H9 (cell line): ENCODE measurements at regions not wholly inside any gene's neighbourhood (a gene's known extent, or its start where the extent isn't known, plus 50 kb on each side); places are given as distances from the start of the nearest gene placed in this dataset.

Source experiments
- DNase-seq: peaks from one replicate; pipeline ENCODE4 v3.0.0-alpha.2; 2017
- H2AFZ ChIP-seq: one replicate; pipeline ENCODE4 v1.6.1; 2013; ENCODE audit warnings: mild to moderate bottlenecking, low read length, control low read depth, moderate library complexity
- H2AK5ac ChIP-seq: 2 replicates; pipeline ENCODE4 v1.6.1; 2013; ENCODE audit warnings: low read length, control low read depth, mixed read lengths; ENCODE audit not compliant: insufficient read length
- H2BK120ac ChIP-seq: one replicate; pipeline ENCODE4 v1.6.1; 2013; ENCODE audit warnings: low read depth, mild to moderate bottlenecking, low read length, control low read depth, inconsistent platforms; ENCODE audit not compliant: poor library complexity, severe bottlenecking
- H2BK12ac ChIP-seq: 2 replicates; pipeline ENCODE4 v1.6.1; 2013; ENCODE audit warnings: low read length, control low read depth, mixed read lengths, low read depth; ENCODE audit not compliant: insufficient read length
- H2BK15ac ChIP-seq: 2 replicates; pipeline ENCODE4 v1.6.1; 2013; ENCODE audit warnings: low read depth, low read length, control low read depth
- H2BK20ac ChIP-seq: one replicate; pipeline ENCODE4 v1.6.1; 2013; ENCODE audit warnings: low read depth, mild to moderate bottlenecking, low read length, control low read depth, inconsistent platforms; ENCODE audit not compliant: poor library complexity, severe bottlenecking
- H2BK5ac ChIP-seq: 2 replicates; pipeline ENCODE4 v1.6.1; 2013; ENCODE audit warnings: low read length, control low read depth, mixed read lengths; ENCODE audit not compliant: insufficient read length
- H3K14ac ChIP-seq: 2 replicates; pipeline ENCODE4 v1.6.1; 2013; ENCODE audit warnings: low read length, control low read depth; ENCODE audit not compliant: insufficient read depth
- H3K18ac ChIP-seq: 2 replicates; pipeline ENCODE4 v1.6.1; 2013; ENCODE audit warnings: low read depth, mild to moderate bottlenecking, mixed read lengths, low read length, control low read depth; ENCODE audit not compliant: insufficient read length
- H3K23ac ChIP-seq: 2 replicates; pipeline ENCODE4 v1.6.1; 2013; ENCODE audit warnings: low read length, control low read depth, mixed read lengths, low read depth; ENCODE audit not compliant: insufficient read length
- H3K23me2 ChIP-seq: 2 replicates; pipeline ENCODE4 v1.6.1; 2013; ENCODE audit warnings: low read depth, mild to moderate bottlenecking, mixed read lengths, low read length, control low read depth; ENCODE audit not compliant: insufficient read length, poor library complexity, severe bottlenecking
- H3K27ac ChIP-seq: 2 replicates; pipeline ENCODE4 v1.5.1; 2013; ENCODE audit warnings: low read length, control low read depth, mixed read lengths, low read depth; ENCODE audit not compliant: insufficient read length
- H3K27me3 ChIP-seq: 2 replicates; pipeline ENCODE4 v1.6.1; 2013; ENCODE audit warnings: low read length, control low read depth, inconsistent platforms; ENCODE audit not compliant: insufficient read depth
- H3K4ac ChIP-seq: 2 replicates; pipeline ENCODE4 v1.6.1; 2013; ENCODE audit warnings: low read depth, mild to moderate bottlenecking, control low read depth, inconsistent platforms, low read length, moderate library complexity
- H3K4me1 ChIP-seq: 2 replicates; pipeline ENCODE4 v1.6.1; 2013; ENCODE audit warnings: low read length, control low read depth, inconsistent platforms; ENCODE audit not compliant: insufficient read depth
- H3K4me2 ChIP-seq: 2 replicates; pipeline ENCODE4 v1.6.1; 2013; ENCODE audit warnings: low read length, control low read depth, mixed read lengths; ENCODE audit not compliant: insufficient read length, insufficient read depth
- H3K56ac ChIP-seq: 2 replicates; pipeline ENCODE4 v1.6.1; 2013; ENCODE audit warnings: low read depth, mild to moderate bottlenecking, mixed read lengths, low read length, control low read depth; ENCODE audit not compliant: insufficient read length
- H3K79me1 ChIP-seq: 2 replicates; pipeline ENCODE4 v1.6.1; 2013; ENCODE audit warnings: low read depth, mild to moderate bottlenecking, moderate library complexity, low read length, control low read depth, inconsistent platforms; ENCODE audit not compliant: insufficient read depth, poor library complexity, severe bottlenecking
- H3K79me2 ChIP-seq: 2 replicates; pipeline ENCODE4 v1.6.1; 2013; ENCODE audit warnings: low read length, control low read depth, inconsistent platforms; ENCODE audit not compliant: insufficient read depth
- H3K9ac ChIP-seq: 2 replicates; pipeline ENCODE4 v1.6.1; 2013; ENCODE audit warnings: low read length, control low read depth, mixed read lengths; ENCODE audit not compliant: insufficient read length; ENCODE audit errors: extremely low read depth
- H3K9me3 ChIP-seq: one replicate; pipeline ENCODE4 v1.6.1; 2013; ENCODE audit warnings: low read depth, low read length, inconsistent platforms; ENCODE audit not compliant: control insufficient read depth
- H3T11ph ChIP-seq: one replicate; pipeline ENCODE4 v1.6.1; 2013; ENCODE audit warnings: mild to moderate bottlenecking, low read length, control low read depth, inconsistent platforms
- H4K20me1 ChIP-seq: one replicate; pipeline ENCODE4 v1.6.1; 2013; ENCODE audit not compliant: control insufficient read depth, insufficient read length, insufficient read depth
- H4K5ac ChIP-seq: 2 replicates; pipeline ENCODE4 v1.6.1; 2013; ENCODE audit warnings: low read depth, mild to moderate bottlenecking, mixed read lengths, low read length, control low read depth; ENCODE audit not compliant: insufficient read length
- H4K8ac ChIP-seq: replicated peaks from 2 replicates; pipeline ENCODE4 v1.6.1; 2013; ENCODE audit warnings: low read length, control low read depth, mixed read lengths, low read depth; ENCODE audit not compliant: insufficient read length
- H4K91ac ChIP-seq: 2 replicates; pipeline ENCODE4 v1.6.1; 2013; ENCODE audit warnings: low read depth, mild to moderate bottlenecking, moderate library complexity, mixed read lengths, low read length, control low read depth; ENCODE audit not compliant: insufficient read length
- H3K27ac Mint-ChIP-seq, 3 experiments: 2 replicates in 2 of 3; 3 replicates in 1 of 3; pipeline ENCODE4 v1.8.0; 2020 to 2021; ENCODE audit warnings: mixed read lengths in 3 of 3, mild to moderate bottlenecking in 1 of 3, moderate library complexity in 1 of 3
- H3K27me3 Mint-ChIP-seq: 2 replicates; pipeline ENCODE4 v1.8.0; 2021; ENCODE audit warnings: low read depth, mild to moderate bottlenecking, moderate library complexity, mixed read lengths
- H3K36me3 Mint-ChIP-seq, 3 experiments: 2 replicates in 2 of 3; 3 replicates in 1 of 3; pipeline ENCODE4 v1.8.0; 2020 to 2021; ENCODE audit warnings: low read depth in 3 of 3, mixed read lengths in 3 of 3; ENCODE audit not compliant: insufficient read depth in 1 of 3
- H3K4me1 Mint-ChIP-seq, 2 experiments: 2 replicates each; pipeline ENCODE4 v1.8.0; 2020; ENCODE audit warnings: mixed read lengths in 2 of 2
- H3K4me3 Mint-ChIP-seq, 2 experiments: 2 replicates in 1 of 2; 3 replicates in 1 of 2; pipeline ENCODE4 v1.8.0; 2020 to 2021; ENCODE audit warnings: mild to moderate bottlenecking in 2 of 2, mixed read lengths in 2 of 2, moderate library complexity in 1 of 2
- H3K9me3 Mint-ChIP-seq, 2 experiments: 2 replicates in 1 of 2; 3 replicates in 1 of 2; pipeline ENCODE4 v1.8.0; 2020; ENCODE audit warnings: mild to moderate bottlenecking in 2 of 2, mixed read lengths in 2 of 2, moderate library complexity in 1 of 2
- WGBS: extraction: QIAGEN DNeasy Blood & Tissue Kit; methylation state at CpG from one replicate; pipeline ENCODE4 v1.1.7; 2013; ENCODE audit warnings: missing lambda C conversion rate, low lambda C conversion rate, mixed read lengths; ENCODE audit not compliant: insufficient read length; ENCODE audit errors: extremely low coverage; 5-methylcytosine and 5-hydroxymethylcytosine counted together
- TF ChIP-seq, protein P1 (sequence below): fragments of 200-600 bp; sonication (generic); conservative IDR thresholded peaks from 3 replicates; pipeline ENCODE4 v1.8.0; 2021; ENCODE audit warnings: antibody characterized with exemption, mild to moderate bottlenecking

DNA sequence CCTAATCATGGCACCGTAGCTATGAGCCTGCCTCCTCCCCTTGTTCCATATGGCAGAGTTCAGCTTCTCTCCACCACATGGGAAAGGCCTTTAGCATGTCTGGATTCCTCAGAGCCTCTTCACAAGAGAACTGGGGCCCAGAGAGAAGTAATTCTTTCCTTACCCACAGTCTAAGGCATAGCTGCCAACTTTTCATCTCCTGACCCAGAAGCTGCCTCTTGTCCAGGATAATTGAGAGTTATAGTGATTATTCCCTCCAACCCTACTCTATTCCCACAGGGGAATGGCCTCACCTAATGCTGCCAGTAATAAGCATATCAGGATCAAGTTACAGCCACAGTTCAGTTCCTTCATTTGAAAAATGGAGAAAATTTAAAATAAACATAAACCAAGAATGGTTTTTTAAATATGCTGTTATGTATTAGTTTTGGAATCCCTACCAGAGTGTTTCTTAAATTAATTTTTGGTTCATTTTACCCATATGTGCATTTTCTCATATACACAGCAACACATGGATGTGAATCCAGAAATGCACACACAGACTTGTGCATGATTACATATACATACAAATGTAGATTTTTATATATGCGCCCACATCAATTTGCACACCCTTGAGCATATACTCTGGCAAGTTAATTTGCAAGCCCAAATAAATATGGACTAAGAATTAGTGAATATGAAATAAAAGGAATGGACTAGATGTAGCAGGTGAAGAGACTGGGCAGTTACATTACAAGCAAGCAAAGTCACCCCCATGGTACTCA is 63.9 kb upstream of the WARS2 start:
- Histone ChIP-seq H4K5ac (no peak overlapping the region), H3T11ph (no peak overlapping the region), H3K4me1 (no peaks in the 10 kb centered on the region), H2BK20ac (no peak overlapping the region), H4K8ac (no peak overlapping the region), H2BK12ac (no peak overlapping the region), H2AK5ac (no peak overlapping the region), H2AFZ (no peak overlapping the region), H3K23ac (no peak overlapping the region), H3K18ac (no peak overlapping the region), H3K14ac (no peak overlapping the region), H3K56ac (no peak overlapping the region), H3K27ac (no peak overlapping the region), H3K23me2 (no peaks in the 10 kb centered on the region), H2BK15ac (no peak overlapping the region), H2BK5ac (no peak overlapping the region), H3K4me2 (no peak overlapping the region), H3K9me3 (no peaks in the 10 kb centered on the region), H3K27me3 (no peaks in the 10 kb centered on the region), H3K79me2 (no peaks in the 10 kb centered on the region), H4K20me1 (no peaks in the 10 kb centered on the region), H3K9ac (no peak overlapping the region), H3K4ac (no peak overlapping the region), H3K79me1 (no peaks in the 10 kb centered on the region), H2BK120ac (no peak overlapping the region), H4K91ac (no peak overlapping the region)
- no peaks in the 10 kb centered on the region for H3K27me3 Mint-ChIP-seq
- DNase-seq: no peak
- H3K36me3 Mint-ChIP-seq: peaks cover 0 to 4% (median under 1%) of the 10 kb centered on the region in 3 experiments; a peak in 3 of 7 replicates
- H3K27ac Mint-ChIP-seq: no peak overlapping the region
- TF ChIP-seq, protein P1, sequence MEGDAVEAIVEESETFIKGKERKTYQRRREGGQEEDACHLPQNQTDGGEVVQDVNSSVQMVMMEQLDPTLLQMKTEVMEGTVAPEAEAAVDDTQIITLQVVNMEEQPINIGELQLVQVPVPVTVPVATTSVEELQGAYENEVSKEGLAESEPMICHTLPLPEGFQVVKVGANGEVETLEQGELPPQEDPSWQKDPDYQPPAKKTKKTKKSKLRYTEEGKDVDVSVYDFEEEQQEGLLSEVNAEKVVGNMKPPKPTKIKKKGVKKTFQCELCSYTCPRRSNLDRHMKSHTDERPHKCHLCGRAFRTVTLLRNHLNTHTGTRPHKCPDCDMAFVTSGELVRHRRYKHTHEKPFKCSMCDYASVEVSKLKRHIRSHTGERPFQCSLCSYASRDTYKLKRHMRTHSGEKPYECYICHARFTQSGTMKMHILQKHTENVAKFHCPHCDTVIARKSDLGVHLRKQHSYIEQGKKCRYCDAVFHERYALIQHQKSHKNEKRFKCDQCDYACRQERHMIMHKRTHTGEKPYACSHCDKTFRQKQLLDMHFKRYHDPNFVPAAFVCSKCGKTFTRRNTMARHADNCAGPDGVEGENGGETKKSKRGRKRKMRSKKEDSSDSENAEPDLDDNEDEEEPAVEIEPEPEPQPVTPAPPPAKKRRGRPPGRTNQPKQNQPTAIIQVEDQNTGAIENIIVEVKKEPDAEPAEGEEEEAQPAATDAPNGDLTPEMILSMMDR: no peak
- H3K4me1 Mint-ChIP-seq: no peaks in the 10 kb centered on the region
- H3K9me3 Mint-ChIP-seq: peaks cover 7 to 11% of the 10 kb centered on the region in 2 experiments; a peak in 4 of 5 replicates
- H3K4me3 Mint-ChIP-seq: no peak overlapping the region
- WGBS: no CpG with 5 or more reads among the region's 2 CpGs
